ENCODE measurements at regions not wholly inside any gene's neighbourhood (a gene's known extent, or its start where the extent isn't known, plus 50 kb on each side); places are given as distances from the start of the nearest gene placed in this dataset.

GRCh38 chrY:11070250-11071113 lies 1542.8 kb downstream of the TSPY10 start (continued):
- TF ChIP-seq TAF15 (IDR thresholded peaks at IDR 0.05; ENCODE audit: low read depth, low read length, poor library complexity, severe bottlenecking): no peak
- no peak for TF ChIP-seq ZNF780A (CRISPR knock-in tag; IDR thresholded peaks at IDR 0.05)
- TF ChIP-seq JARID2 (CRISPR knock-in tag; IDR thresholded peaks at IDR 0.05; ENCODE audit: insufficient replicate concordance): no peak
- TF ChIP-seq HNRNPH1 (optimal IDR thresholded peaks at IDR 0.05; ENCODE audit: low read depth, low read length): no peak
- TF ChIP-seq GABPB1 (CRISPR knock-in tag; IDR thresholded peaks at IDR 0.05): peak; percentile 24; the same call in 1 of the 2 replicates
- TF ChIP-seq SNAPC5 (CRISPR knock-in tag; IDR thresholded peaks at IDR 0.05; ENCODE audit: borderline replicate concordance): no peak
- TF ChIP-seq, protein P1, sequence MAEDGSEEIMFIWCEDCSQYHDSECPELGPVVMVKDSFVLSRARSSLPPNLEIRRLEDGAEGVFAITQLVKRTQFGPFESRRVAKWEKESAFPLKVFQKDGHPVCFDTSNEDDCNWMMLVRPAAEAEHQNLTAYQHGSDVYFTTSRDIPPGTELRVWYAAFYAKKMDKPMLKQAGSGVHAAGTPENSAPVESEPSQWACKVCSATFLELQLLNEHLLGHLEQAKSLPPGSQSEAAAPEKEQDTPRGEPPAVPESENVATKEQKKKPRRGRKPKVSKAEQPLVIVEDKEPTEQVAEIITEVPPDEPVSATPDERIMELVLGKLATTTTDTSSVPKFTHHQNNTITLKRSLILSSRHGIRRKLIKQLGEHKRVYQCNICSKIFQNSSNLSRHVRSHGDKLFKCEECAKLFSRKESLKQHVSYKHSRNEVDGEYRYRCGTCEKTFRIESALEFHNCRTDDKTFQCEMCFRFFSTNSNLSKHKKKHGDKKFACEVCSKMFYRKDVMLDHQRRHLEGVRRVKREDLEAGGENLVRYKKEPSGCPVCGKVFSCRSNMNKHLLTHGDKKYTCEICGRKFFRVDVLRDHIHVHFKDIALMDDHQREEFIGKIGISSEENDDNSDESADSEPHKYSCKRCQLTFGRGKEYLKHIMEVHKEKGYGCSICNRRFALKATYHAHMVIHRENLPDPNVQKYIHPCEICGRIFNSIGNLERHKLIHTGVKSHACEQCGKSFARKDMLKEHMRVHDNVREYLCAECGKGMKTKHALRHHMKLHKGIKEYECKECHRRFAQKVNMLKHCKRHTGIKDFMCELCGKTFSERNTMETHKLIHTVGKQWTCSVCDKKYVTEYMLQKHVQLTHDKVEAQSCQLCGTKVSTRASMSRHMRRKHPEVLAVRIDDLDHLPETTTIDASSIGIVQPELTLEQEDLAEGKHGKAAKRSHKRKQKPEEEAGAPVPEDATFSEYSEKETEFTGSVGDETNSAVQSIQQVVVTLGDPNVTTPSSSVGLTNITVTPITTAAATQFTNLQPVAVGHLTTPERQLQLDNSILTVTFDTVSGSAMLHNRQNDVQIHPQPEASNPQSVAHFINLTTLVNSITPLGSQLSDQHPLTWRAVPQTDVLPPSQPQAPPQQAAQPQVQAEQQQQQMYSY (CRISPR knock-in tag; IDR thresholded peaks at IDR 0.05): no peak
- 0 out of 2 replicates have a peak, but pooled peaks have one; percentile 12 for TF ChIP-seq BCL6 (CRISPR knock-in tag; IDR thresholded peaks at IDR 0.05)
- peak; percentile 24; the same call in 1 of the 2 replicates for TF ChIP-seq ZNF430 (CRISPR knock-in tag; IDR thresholded peaks at IDR 0.05)
- no peak for TF ChIP-seq ZBTB20 (CRISPR knock-in tag; IDR thresholded peaks at IDR 0.05; ENCODE audit: borderline replicate concordance, low read depth)
- no peak for TF ChIP-seq CHD2 (IDR thresholded peaks at IDR 0.05; ENCODE audit: low read depth, low read length)
- TF ChIP-seq, protein P2, sequence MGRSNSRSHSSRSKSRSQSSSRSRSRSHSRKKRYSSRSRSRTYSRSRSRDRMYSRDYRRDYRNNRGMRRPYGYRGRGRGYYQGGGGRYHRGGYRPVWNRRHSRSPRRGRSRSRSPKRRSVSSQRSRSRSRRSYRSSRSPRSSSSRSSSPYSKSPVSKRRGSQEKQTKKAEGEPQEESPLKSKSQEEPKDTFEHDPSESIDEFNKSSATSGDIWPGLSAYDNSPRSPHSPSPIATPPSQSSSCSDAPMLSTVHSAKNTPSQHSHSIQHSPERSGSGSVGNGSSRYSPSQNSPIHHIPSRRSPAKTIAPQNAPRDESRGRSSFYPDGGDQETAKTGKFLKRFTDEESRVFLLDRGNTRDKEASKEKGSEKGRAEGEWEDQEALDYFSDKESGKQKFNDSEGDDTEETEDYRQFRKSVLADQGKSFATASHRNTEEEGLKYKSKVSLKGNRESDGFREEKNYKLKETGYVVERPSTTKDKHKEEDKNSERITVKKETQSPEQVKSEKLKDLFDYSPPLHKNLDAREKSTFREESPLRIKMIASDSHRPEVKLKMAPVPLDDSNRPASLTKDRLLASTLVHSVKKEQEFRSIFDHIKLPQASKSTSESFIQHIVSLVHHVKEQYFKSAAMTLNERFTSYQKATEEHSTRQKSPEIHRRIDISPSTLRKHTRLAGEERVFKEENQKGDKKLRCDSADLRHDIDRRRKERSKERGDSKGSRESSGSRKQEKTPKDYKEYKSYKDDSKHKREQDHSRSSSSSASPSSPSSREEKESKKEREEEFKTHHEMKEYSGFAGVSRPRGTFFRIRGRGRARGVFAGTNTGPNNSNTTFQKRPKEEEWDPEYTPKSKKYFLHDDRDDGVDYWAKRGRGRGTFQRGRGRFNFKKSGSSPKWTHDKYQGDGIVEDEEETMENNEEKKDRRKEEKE (IDR thresholded peaks at IDR 0.05): no peak
- TF ChIP-seq GATAD2A (CRISPR knock-in tag; IDR thresholded peaks at IDR 0.05): peak; percentile 47
- no peak for TF ChIP-seq GLI4 (CRISPR knock-in tag; IDR thresholded peaks at IDR 0.05; ENCODE audit: borderline replicate concordance)
- no peak for TF ChIP-seq NR2F6 (IDR thresholded peaks at IDR 0.05)
- TF ChIP-seq NR2F6 (CRISPR knock-in tag; IDR thresholded peaks at IDR 0.05): 0 out of 2 replicates have a peak, but pooled peaks have one; percentile 21
- no peak for TF ChIP-seq DMTF1 (CRISPR knock-in tag; IDR thresholded peaks at IDR 0.05)
- TF ChIP-seq NFE2 (CRISPR knock-in tag; IDR thresholded peaks at IDR 0.05): no peak
- TF ChIP-seq KLF15 (CRISPR knock-in tag; IDR thresholded peaks at IDR 0.05; ENCODE audit: borderline replicate concordance): no peak
- no peak for TF ChIP-seq PREB (CRISPR knock-in tag; IDR thresholded peaks at IDR 0.05)

All from HepG2 (cell line).